NCI-H146 treated with DMSO at 0.1 percent for 48 hours (cell line): ENCODE measurements at regions not wholly inside any gene's neighbourhood (a gene's known extent, or its start where the extent isn't known, plus 50 kb on each side); places are given as distances from the start of the nearest gene placed in this dataset.

Experiments
- DNase-seq: peaks from one replicate; lab custom pipeline; 2025; ENCODE audit not compliant: unreplicated experiment; lab: John Stamatoyannopoulos, UW

DNA sequence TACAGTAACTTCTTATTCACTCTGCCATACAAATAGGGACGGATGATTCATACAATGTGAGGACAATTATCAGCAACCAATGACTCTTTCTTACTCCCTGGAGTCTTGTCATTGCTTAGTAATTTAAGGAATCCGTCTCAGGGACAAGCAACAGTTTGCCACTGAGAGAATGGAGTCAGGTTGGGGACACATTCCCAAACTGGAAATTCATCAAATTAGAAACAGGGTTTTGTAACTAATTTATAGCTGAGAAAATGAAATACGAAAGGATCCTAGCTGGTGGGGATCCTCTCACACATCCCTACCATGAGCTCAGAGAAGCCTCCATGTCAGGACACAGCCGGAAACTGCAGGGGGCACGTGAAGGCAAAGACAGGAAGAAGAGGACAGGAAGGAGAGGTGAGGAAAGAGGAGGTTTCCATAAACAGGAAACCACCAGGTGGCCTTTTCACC, 50.4 kb upstream of the KDR start:
- no peak for DNase-seq

DNA sequence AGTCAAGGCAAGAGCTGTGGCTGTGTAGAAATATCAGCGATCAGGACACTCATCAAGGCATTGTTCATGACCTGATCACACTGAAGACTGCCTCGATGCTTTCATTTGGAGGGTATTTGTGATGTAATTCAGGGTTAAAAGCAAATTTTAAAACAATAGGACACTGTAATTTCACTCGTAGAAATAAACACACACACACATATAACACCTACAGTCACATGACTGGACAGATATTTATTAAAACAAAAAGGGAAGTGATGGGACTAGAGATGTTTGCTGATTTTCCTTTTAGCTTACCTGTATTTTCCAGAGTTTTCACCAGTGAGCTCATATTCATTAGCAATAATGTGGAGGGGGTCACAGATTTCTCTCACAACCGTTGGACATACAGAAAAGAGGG, 51.1 kb upstream of the KDR start:
- no peak for DNase-seq

DNA sequence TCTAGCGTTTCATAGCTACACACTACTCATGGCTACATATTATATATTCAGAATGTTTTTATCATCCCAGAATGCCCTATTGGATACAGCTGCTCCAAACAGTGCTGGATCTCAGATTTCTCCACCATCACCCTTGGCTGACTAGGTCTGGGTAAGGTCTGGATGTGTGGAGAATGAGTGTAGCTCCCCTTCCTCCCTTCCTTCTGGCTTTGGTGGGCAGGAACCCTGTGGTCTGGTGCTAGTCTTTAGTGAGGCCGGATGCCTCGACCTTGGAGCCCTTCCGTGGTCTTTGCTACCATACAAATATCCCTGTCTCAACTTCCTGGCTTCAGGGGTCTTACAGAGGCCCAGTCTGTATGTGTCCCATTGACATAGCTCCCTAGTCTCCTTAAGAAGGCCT, 52.1 kb upstream of the KDR start:
- no peak for DNase-seq

DNA sequence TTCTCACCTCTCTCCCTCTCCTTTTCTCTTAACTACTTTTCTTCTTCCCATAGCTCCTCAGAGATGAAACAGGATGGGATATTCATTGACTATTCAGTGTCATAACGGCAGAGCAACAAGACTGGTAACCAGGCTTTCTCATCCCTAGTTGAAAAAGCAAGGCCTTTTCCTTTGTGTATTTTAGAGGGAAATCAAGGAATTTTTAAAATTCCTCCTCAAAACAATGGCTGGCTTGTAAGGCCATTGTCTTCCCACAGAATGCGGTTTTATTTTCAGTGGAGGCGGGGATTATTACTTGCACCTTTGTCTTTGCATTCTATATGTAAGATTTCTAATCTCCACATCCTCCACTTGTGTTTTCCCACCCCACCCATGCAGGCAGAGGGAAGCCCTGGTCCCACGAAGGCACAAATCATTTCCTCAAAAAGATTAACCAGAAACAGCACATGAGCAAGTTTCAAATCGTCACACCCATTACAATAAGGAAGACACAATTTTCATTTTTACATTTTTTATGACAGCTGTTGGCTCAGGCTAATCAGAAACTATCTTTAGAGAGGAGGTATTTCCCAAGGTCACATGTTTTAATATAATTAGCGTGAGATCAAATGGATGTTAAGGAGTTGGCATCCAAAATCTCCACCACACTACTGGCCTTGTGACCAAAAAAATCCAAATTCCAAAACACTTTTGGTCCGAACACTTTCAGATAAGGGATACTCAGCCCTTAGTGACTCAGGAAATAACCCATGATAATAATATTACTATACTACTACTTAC, 53.0 kb upstream of the KDR start:
- DNase-seq = no peak

DNA sequence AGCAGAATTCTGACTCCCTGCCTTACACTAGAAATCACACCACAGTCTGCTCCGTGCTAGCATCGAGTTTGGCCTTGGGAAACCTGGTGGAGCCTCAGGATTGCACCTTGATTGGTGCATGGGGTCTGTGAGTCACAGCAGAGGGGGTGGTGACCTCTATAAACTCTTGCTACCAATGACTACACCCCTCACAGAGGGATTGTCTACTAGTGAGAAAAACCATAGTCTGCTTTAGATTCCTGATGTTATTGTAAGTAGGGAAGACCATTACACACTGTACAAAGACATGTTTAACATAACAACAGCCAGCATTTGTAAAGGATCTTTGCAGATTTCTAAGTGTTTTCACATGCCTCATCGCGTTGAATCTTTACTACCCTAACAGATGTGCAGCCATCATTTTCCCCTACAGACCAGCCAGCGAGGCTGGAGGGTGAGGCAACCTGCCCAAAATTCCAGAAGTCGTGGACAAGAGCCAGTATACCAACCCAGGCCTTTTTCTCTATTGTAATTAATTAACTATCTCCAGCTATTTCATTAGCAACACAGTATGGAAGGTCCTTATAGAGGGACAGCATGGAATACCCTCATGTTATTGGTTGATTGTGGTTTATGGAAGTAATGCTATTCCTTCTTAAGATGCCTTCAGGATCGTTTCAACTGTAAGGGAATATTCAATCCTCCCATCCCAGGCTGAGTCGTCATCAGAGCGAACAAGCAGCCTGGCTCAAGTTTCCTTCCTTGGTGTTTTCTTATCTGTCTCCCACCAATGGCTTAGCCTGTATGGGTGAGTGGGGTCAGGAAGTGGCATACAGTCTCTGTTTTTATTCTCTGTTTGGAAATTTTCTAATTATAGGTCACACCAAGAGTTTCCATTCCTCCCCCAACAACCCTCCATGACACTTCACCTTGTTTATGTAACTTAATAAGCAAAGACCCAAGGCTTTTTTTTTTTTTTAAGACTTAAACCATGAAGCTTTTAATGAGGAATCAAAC, 55.9 kb upstream of the KDR start:
- DNase-seq = no peak

DNA sequence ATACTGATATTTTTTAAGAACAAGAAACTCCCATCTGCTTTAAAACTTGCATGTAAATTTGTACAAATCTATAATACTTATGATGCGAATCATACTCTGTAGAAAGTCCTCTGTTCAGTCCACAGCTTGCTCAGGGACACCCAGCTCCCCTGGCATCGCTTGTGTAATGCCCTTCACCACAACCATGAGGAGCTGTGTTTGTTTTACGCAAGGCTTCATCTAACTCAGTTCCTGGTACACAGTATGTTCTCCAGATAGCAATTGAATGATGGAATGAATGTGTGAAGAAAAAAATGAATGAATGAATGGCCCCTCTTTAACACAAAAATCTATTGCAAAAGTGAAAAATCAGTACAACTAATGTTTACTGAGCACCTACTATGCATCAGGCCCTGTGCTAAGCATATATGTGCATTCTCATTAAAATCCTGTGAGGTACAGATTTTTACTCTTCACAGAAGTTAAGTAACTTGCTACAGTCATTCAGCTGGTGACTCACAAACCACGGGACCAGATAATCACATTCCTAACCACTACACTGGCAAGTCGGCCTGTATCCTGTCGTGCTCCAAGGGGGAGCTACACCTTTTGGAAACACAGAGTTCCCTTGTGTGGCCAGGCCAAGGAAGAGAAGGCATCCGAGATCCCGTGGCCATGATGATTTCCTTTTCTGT, 58.7 kb upstream of the KDR start:
- DNase-seq = no peak

DNA sequence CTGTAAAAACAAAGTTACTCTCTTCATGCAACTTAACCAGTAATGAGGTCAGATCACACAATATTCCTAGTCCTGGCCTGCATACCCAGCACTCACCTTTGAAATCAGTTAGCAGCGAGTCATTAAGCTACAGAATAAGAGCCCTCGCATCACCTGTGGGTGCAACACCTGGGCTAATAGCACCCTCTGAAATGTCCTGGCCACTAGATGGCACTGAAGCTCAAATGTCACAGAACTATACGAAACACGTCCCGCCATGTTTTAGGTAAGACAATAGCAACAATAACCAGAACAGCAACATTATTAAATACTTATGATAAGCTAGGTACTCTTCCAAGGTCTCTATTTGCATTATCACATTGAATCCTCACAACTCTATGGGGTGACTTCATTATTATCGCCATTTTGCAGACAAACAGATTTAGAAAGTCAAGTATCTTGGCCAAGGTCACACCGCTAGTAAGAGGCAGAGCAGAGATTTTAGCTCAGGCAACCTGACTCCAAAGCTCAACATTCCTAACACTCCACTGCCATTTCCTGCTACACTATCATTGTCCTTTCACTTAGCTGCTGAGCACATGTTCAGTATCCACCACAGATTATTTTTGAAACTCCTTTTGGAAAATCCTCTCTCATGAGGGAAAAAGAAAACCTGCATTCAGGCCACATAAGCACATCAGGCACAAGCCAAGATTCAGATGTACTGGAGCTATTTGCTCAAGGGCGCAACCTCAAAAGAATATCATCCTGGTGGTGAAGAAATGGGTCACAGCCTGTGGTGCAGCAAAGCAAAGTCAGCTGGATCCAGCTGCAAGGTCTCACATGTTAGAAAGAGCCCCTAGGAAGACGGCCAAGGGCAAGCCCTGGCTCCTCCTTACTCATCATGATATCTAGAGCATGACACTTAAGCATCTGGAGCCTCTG, 59.5 kb upstream of the KDR start:
- peak; percentile 55 for DNase-seq

DNA sequence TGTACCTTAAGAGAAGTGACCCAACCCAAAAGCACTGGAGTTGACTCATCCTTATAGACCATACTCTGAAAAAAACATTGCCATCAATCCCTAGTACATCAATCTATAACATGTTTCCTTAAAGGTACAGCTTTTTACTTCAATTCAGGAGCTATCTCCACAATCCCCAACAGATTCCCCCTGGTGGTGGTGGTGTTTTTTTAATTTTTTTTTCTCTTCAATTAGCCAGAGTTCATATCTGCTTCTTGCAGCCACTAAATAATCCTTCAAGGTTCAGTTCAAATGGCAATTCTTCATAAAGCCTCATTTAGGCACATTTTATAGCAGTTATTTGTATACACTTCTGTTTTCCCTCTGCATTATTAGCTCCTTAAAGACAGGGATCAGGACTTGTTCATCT, 60.7 kb upstream of the KDR start:
- no peak for DNase-seq

DNA sequence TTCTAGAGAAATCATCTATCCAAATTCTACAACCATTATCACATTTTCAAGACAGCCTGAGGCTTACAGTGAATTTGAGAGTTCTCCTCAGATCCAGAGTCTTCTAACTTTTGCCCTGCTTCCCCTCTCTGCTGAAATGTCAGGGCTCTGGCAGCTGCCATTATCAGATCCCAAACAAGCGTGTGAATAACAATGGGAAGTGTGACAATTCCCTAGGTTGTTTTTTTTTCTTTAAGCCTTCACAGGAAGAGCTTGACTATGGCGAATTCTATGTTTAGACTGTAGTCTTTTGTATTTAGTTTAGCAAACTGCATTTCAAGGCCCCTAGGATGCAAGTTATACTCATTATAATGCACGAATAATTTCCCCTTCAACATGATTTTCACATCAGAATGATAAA, 61.3 kb upstream of the KDR start:
- no peak for DNase-seq

DNA sequence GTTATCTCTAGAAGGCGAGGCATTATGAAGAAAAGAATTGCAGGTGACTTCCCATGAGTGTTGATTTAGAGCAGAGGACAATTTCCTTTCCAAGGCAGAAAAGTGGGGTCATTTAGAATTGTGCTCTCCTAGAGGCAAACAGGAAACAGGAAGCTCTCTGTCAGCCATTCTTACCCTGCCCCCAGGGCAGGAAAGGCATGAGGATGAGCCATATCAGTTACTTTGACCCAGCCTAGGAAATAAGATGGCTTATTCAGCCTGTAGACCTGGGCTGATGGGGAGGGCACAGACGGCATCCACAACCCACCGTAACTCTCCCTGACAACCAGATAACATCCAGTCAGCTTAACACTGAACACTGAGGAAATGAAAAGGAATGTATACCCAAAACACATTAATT, 88.8 kb upstream of the KDR start:
- no peak for DNase-seq

DNA sequence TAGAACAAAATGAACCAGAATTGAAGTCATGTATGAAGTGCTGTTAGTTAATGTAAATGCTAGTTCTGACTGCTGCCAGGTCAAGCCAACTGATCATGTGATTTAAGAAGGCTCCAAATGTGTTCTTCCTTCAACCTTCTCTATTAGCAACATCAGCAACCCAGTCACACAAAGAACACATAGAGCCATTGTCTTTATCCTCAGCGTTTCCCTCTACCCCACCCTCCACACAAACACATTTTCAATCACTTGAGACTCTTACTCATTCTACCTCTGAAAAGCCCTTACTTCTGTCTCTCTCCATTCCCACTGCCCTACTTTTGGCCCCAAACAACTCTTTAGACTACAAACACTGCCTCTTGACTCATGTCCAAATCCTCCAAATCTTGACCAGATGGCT, 89.7 kb upstream of the KDR start:
- no peak for DNase-seq

DNA sequence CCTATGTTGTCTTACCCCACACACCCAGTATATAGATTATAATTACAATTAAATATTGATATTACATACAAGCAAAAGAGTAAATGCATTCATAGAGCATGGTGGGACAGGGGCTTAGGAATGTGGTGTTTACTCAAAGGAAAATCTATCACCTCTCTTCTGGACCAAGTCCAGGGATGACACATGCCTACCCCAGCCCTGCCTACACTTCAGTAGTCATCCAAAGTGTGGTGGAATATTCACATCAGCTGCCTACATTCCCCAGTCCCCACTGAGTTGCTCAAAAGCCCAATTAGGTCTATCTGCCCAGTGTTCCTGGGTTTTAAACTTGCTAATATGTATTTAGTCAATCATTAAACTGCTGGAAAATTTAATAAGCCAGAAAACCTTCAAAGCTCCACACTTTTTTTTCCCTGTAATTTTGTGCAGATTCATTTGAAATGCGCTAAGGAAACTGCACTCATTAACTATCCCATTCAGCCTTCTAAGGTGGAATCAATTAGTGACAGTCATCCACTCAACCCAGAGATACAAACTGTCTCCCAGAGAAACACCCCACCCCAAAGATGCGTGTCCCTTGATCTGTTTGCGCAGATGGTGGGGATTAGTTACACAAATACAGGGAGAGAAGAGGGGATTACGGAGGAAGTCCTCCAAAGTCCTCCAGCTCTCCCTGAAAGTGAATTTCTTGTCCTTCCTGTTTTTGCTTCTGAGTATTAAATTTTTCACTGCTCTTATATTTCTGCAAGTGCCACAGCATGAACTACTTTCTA, 91.7 kb upstream of the KDR start:
- DNase-seq = no peak

DNA sequence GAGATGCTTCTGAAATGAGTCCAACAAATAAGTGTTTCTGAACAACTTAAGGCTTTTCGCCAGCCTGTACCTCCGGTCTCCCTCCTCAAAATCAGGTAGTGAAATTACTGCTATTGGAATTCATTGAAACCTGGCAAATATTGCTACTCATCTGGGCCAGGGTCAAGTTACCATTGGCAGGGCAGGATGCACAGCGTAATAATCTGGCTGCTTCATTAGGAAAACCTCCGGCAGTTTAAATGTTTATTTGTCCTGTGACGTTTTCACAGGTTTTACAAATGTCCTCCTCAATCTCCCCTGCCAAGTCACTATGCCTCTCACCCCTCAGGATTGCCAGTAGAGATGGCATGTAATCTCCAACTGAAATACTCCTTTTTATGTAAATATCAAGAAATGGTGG, 92.6 kb upstream of the KDR start:
- DNase-seq = no peak

DNA sequence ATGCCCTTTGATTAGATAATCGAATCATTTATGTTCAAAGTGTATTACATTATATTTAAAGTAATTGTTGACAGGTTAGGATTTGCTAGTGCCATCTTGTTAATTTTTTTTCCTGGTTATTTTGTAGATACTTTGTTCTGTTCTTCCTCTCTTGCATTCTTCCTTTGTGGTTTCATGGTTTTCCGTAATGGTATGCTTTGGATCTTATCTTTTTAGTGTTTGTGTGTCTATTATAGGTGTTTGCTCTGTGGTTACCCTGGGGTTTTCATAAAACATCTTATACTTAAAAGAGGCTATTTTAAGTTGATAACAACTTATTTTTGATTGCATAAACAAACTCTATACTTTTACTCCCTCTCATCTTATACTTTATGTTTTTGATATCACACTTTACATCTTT, 108.2 kb upstream of the SRD5A3 start:
- DNase-seq = no peak

DNA sequence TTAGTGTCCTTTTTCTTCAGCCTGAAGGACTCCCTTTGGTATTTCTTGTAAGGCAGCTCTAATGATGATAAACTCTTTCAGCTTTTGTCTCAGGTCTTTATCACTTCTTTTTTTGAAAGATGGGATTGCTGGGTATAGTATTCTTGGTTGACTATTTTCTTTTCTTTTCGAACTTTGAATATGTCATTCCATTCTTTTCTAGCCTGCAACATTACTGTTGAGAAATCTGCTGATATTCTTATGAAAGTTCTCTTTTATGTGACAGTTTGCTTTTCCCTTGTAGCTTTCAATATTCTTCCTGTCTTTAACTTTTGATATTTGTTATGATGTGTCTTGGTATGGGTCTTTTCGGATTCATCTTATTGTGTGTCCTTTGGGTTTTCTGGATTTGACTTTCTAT, 107.6 kb upstream of the SRD5A3 start:
- no peak for DNase-seq

DNA sequence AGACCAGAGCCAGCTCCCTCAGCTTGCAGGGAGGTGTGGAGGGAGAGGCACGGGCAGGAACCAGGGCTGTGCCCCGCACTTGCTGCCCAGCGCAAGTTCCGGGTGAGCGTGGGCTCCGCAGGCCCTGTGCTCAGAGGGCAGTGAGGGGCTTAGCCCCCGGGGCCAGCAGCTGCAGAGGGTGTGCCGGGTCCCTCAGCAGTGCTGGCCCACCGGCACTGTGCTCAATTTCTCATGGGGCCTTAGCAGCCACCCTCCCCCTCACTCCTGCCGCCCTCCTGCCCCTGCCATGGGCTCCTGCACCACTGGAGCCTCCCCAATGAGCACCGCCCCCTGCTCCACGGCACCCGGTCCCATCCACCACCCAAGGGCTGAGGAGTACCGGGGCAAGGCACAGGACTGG, 104.6 kb upstream of the SRD5A3 start:
- no peak for DNase-seq

DNA sequence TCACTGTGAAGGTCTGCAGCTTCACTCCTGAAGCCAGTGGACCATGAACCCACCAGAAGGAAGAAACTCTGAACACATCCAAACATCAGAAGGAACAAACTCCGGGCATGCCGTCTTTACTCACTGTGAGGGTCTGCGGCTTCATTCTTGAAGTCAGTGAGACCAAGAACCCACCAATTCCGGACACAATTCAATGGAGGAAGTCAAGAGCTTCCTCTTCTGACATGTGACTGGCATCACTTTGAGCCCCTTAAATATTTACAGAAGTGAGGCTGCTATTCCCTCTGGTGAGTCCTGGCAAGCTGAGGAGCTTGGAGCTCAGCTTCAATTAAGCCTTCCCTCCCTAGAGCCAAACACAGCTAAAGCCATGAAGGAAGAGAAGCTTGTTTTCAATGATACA, 103.5 kb upstream of the SRD5A3 start:
- no peak for DNase-seq

DNA sequence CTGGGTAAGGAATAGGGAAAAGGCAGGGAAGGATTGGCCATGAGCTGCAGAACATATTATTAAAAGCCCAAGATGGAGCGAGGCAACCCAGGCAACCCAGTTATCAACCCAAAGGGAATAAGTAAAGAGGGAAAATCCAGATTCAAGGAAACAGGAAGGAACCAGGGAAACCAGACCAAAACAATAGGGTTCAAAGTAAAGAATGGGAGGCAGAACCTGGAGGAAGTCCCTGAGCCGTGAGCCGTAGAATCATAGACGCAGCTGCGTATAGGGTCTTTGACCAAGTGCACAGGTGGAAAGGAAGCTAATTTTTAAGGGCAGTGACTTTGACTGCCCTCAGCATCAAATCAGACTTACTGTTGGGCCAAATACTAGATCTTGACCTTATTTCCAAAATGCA, 98.5 kb upstream of the SRD5A3 start:
- DNase-seq = no peak

DNA sequence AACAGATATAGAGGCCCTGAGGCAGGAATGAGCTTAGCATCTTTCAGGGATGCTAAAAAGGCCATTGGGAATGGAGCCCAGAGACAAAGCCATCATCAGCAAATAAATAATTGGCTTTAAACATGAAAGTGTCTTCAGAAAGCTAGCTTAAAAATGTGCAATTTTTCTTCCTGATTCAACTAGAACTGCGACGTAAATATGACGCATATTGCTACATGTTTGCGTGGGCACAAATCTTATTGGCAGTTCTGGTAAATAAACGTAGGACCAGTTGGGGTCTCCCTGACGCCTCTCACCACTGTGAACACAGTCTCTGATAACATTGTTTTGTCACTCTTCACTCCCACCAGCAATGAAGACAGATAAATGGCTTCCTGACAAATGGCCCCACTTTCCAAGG, 97.3 kb upstream of the SRD5A3 start:
- no peak for DNase-seq

DNA sequence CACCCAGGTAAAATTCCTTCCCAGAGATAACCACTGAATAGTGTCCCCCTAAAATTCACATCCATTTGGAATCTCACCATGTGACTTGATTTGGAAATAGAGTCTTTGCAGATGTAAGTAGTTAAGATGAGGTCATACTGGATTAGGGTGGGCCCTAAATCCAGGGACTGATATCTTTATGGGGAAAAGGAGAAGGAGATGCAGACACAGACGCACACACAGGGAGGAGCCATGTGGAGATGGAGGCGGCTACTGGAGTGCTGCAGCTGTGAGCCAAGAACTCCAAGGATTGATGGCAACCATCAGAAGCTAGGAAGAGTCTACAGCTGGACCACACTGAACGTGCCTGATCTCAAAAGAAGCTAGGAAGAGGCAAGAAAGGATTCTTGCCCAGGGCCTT, 96.6 kb upstream of the SRD5A3 start:
- no peak for DNase-seq
